Nephron progenitor cell (in vitro differentiated cells): ENCODE measurements at regions not wholly inside any gene's neighbourhood (a gene's known extent, or its start where the extent isn't known, plus 50 kb on each side); places are given as distances from the start of the nearest gene placed in this dataset.
A peak's percentile ranks its signal among the peaks of the same experiment; 100 is the strongest.
"Not testable (repeated sequence)": the region's sequence is repeated elsewhere in the genome, so short reads cannot be mapped to it uniquely, and the experiment has no call there.

ENCODE experiments used
- DNase-seq: peaks from one replicate; pipeline ENCODE4 v3.0.0; 2021
- H3K27ac Mint-ChIP-seq: 2 replicates; pipeline ENCODE4 v1.8.0; 2021; ENCODE audit warnings: mild to moderate bottlenecking, moderate library complexity, mixed read lengths
- H3K27me3 Mint-ChIP-seq: 2 replicates; pipeline ENCODE4 v1.8.0; 2021; ENCODE audit warnings: mild to moderate bottlenecking, low read depth, mixed read lengths; ENCODE audit not compliant: poor library complexity
- H3K36me3 Mint-ChIP-seq: 2 replicates; pipeline ENCODE4 v1.8.0; 2021; ENCODE audit warnings: low read depth, mixed read lengths
- H3K4me1 Mint-ChIP-seq: 2 replicates; pipeline ENCODE4 v1.8.0; 2021; ENCODE audit warnings: mixed read lengths
- H3K4me3 Mint-ChIP-seq: 2 replicates; pipeline ENCODE4 v1.8.0; 2021; ENCODE audit warnings: mild to moderate bottlenecking, moderate library complexity, mixed read lengths
- H3K9me3 Mint-ChIP-seq: 2 replicates; pipeline ENCODE4 v1.8.0; 2021; ENCODE audit warnings: mild to moderate bottlenecking, moderate library complexity, mixed read lengths

- H3K36me3 Mint-ChIP-seq, H3K4me1 Mint-ChIP-seq, H3K27me3 Mint-ChIP-seq, H3K27ac Mint-ChIP-seq, H3K4me3 Mint-ChIP-seq, H3K9me3 Mint-ChIP-seq, DNase-seq: not testable (repeated sequence)
These were observed 261.8 kb downstream of the BCL2L11 start for GRCh38 chr2:111382507-111382906.

- not testable (repeated sequence) for DNase-seq, H3K4me3 Mint-ChIP-seq, H3K4me1 Mint-ChIP-seq, H3K9me3 Mint-ChIP-seq, H3K36me3 Mint-ChIP-seq, H3K27ac Mint-ChIP-seq, H3K27me3 Mint-ChIP-seq
These were observed 262.6 kb downstream of the BCL2L11 start for GRCh38 chr2:111383311-111383710.

- H3K4me1 Mint-ChIP-seq, H3K27me3 Mint-ChIP-seq, H3K9me3 Mint-ChIP-seq, DNase-seq, H3K36me3 Mint-ChIP-seq, H3K27ac Mint-ChIP-seq, H3K4me3 Mint-ChIP-seq: not testable (repeated sequence)
These were observed 264.7 kb downstream of the BCL2L11 start for GRCh38 chr2:111385226-111385957.

- not testable (repeated sequence) for H3K9me3 Mint-ChIP-seq, H3K4me1 Mint-ChIP-seq, H3K27ac Mint-ChIP-seq, H3K27me3 Mint-ChIP-seq, H3K4me3 Mint-ChIP-seq, H3K36me3 Mint-ChIP-seq, DNase-seq
These were observed 269.9 kb downstream of the BCL2L11 start for GRCh38 chr2:111390605-111391004.

GRCh38 chr2:111395350-111396128, 274.8 kb downstream of the BCL2L11 start:
- H3K4me1 Mint-ChIP-seq, H3K27ac Mint-ChIP-seq, DNase-seq, H3K27me3 Mint-ChIP-seq, H3K4me3 Mint-ChIP-seq, H3K36me3 Mint-ChIP-seq, H3K9me3 Mint-ChIP-seq: not testable (repeated sequence)

- not testable (repeated sequence) for H3K4me1 Mint-ChIP-seq, DNase-seq, H3K27ac Mint-ChIP-seq, H3K27me3 Mint-ChIP-seq, H3K4me3 Mint-ChIP-seq, H3K36me3 Mint-ChIP-seq, H3K9me3 Mint-ChIP-seq
These were observed 280.0 kb downstream of the BCL2L11 start for GRCh38 chr2:111400598-111401253.

GRCh38 chr2:111401270-111402140, 280.8 kb downstream of the BCL2L11 start:
- H3K27me3 Mint-ChIP-seq, H3K4me3 Mint-ChIP-seq, H3K4me1 Mint-ChIP-seq, H3K36me3 Mint-ChIP-seq, DNase-seq, H3K9me3 Mint-ChIP-seq: not testable (repeated sequence)
- peak overlapping the region; percentile 57 for H3K27ac Mint-ChIP-seq

- H3K27ac Mint-ChIP-seq, DNase-seq, H3K9me3 Mint-ChIP-seq, H3K36me3 Mint-ChIP-seq, H3K4me3 Mint-ChIP-seq, H3K27me3 Mint-ChIP-seq, H3K4me1 Mint-ChIP-seq: not testable (repeated sequence)
These were observed 281.7 kb downstream of the BCL2L11 start for GRCh38 chr2:111402450-111402849.

- DNase-seq, H3K4me3 Mint-ChIP-seq: not testable (repeated sequence)
These were observed 282.6 kb downstream of the BCL2L11 start for GRCh38 chr2:111403287-111403686.

GRCh38 chr2:111406616-111407015, 285.9 kb downstream of the BCL2L11 start:
- not testable (repeated sequence) for H3K4me1 Mint-ChIP-seq, H3K27ac Mint-ChIP-seq, H3K9me3 Mint-ChIP-seq, DNase-seq, H3K36me3 Mint-ChIP-seq, H3K27me3 Mint-ChIP-seq, H3K4me3 Mint-ChIP-seq

More at GRCh38 chr2:111403287-111403686, 282.6 kb downstream of the BCL2L11 start:
- not testable (repeated sequence) for H3K27ac Mint-ChIP-seq, H3K27me3 Mint-ChIP-seq, H3K4me1 Mint-ChIP-seq, H3K9me3 Mint-ChIP-seq, H3K36me3 Mint-ChIP-seq

GRCh38 chr2:111407632-111408194, 287.0 kb downstream of the BCL2L11 start:
- not testable (repeated sequence) for H3K36me3 Mint-ChIP-seq, H3K4me3 Mint-ChIP-seq, H3K27me3 Mint-ChIP-seq, H3K4me1 Mint-ChIP-seq, DNase-seq, H3K27ac Mint-ChIP-seq, H3K9me3 Mint-ChIP-seq

- H3K9me3 Mint-ChIP-seq, H3K27me3 Mint-ChIP-seq, H3K4me3 Mint-ChIP-seq, DNase-seq, H3K27ac Mint-ChIP-seq, H3K36me3 Mint-ChIP-seq: not testable (repeated sequence)
- peaks cover 13% of the 10 kb centered on the region for H3K4me1 Mint-ChIP-seq
These were observed 290.2 kb downstream of the BCL2L11 start for GRCh38 chr2:111410868-111411406.

- not testable (repeated sequence) for DNase-seq, H3K4me3 Mint-ChIP-seq, H3K36me3 Mint-ChIP-seq, H3K27me3 Mint-ChIP-seq, H3K9me3 Mint-ChIP-seq, H3K27ac Mint-ChIP-seq
- H3K4me1 Mint-ChIP-seq, result peaks cover 22% of the 10 kb centered on the region
These were observed 291.4 kb downstream of the BCL2L11 start for GRCh38 chr2:111411867-111412681.
